Neuron (in vitro differentiated cells): ENCODE measurements at regions not wholly inside any gene's neighbourhood (a gene's known extent, or its start where the extent isn't known, plus 50 kb on each side); places are given as distances from the start of the nearest gene placed in this dataset.

Source experiments
- H2AFZ ChIP-seq: one replicate; pipeline ENCODE4 v1.6.1; 2013; ENCODE audit warnings: low read depth, mild to moderate bottlenecking, inconsistent platforms, low read length, moderate library complexity
- H3K27me3 ChIP-seq: one replicate; pipeline ENCODE4 v1.6.1; 2013; ENCODE audit warnings: low read length; ENCODE audit not compliant: insufficient read depth
- H3K36me3 ChIP-seq: one replicate; pipeline ENCODE4 v1.6.1; 2013; ENCODE audit warnings: low read length; ENCODE audit not compliant: insufficient read depth
- H3K4me1 ChIP-seq: one replicate; pipeline ENCODE4 v1.6.1; 2013; ENCODE audit warnings: low read length; ENCODE audit not compliant: insufficient read depth
- H3K4me3 ChIP-seq: 2 replicates; pipeline ENCODE4 v1.5.1; 2013; ENCODE audit warnings: mild to moderate bottlenecking, low read length, moderate library complexity
- H3K9me3 ChIP-seq: one replicate; pipeline ENCODE4 v1.6.1; 2013; ENCODE audit warnings: low read length

GRCh38 chr18:40897884-40898283 is 1057.2 kb upstream of the PIK3C3 start:
- Histone ChIP-seq H3K4me1 (no peaks in the 10 kb centered on the region), H3K36me3 (no peaks in the 10 kb centered on the region), H3K4me3 (no peak overlapping the region), H2AFZ (no peak overlapping the region), H3K9me3 (no peaks in the 10 kb centered on the region), H3K27me3 (no peaks in the 10 kb centered on the region)

DNA sequence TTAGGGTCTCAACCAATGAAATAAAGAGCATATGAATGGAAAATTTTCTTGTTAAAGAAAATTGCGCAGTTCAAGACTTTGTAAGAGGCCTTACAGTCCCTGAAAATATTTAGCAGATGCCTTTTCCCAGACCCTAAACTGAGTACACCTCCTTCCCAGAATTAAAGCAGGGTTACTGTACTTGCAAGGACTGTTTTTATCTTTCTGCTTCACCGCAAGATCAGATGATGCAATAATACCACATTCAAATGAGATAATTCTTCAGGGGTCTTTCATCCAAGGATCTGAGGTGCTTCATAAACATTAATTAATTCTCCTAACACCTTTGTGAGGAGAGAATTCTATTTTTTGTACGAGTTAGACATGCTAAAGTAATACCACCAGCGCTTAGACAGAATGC is 1071.8 kb upstream of the PIK3C3 start:
- H3K27me3 ChIP-seq = no peaks in the 10 kb centered on the region
- no peaks in the 10 kb centered on the region for H3K4me1 ChIP-seq
- no peaks in the 10 kb centered on the region for H3K9me3 ChIP-seq
- no peak overlapping the region for H2AFZ ChIP-seq
- H3K4me3 ChIP-seq = no peak overlapping the region
- H3K36me3 ChIP-seq = no peaks in the 10 kb centered on the region

DNA sequence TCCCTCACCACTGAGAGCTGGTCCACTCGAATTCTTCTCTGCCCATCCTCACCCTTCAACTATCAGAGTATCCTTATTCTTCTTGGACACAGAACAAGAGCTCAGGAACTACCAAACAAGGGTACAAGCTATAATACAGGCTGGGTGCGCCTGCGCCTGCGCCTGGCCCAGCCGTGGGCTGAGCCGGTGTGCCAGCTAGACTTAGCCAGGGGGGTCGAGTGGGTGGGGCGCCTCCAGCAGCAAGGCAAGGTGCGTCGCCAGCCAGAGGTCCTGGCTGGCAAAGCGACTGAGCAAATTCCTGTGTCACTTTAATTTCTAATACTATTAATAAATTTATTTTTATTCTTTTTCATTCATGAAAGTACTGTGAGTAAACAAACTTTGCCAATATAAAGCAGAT is 1072.6 kb upstream of the PIK3C3 start:
- Histone ChIP-seq H3K36me3 (no peaks in the 10 kb centered on the region), H3K4me3 (no peak overlapping the region), H3K9me3 (no peaks in the 10 kb centered on the region), H3K4me1 (no peaks in the 10 kb centered on the region), H3K27me3 (no peaks in the 10 kb centered on the region), H2AFZ (no peak overlapping the region)

- Histone ChIP-seq H3K36me3 (no peaks in the 10 kb centered on the region), H3K27me3 (no peaks in the 10 kb centered on the region), H3K4me3 (no peak overlapping the region), H3K4me1 (no peaks in the 10 kb centered on the region), H3K9me3 (no peaks in the 10 kb centered on the region), H2AFZ (no peak overlapping the region)
Observed at GRCh38 chr18:40878371-40878770, 1076.7 kb upstream of the PIK3C3 start.

- Histone ChIP-seq H3K9me3 (no peaks in the 10 kb centered on the region), H3K27me3 (no peaks in the 10 kb centered on the region), H3K4me3 (no peak overlapping the region), H3K4me1 (no peaks in the 10 kb centered on the region), H2AFZ (no peak overlapping the region), H3K36me3 (no peaks in the 10 kb centered on the region)
Observed at GRCh38 chr18:40877096-40877495, 1077.9 kb upstream of the PIK3C3 start.

GRCh38 chr18:40875101-40875615 is 1079.9 kb upstream of the PIK3C3 start:
- H2AFZ ChIP-seq = no peak overlapping the region
- no peak overlapping the region for H3K4me3 ChIP-seq
- no peaks in the 10 kb centered on the region for H3K9me3 ChIP-seq
- H3K4me1 ChIP-seq = no peaks in the 10 kb centered on the region
- no peaks in the 10 kb centered on the region for H3K36me3 ChIP-seq
- H3K27me3 ChIP-seq = no peaks in the 10 kb centered on the region

DNA sequence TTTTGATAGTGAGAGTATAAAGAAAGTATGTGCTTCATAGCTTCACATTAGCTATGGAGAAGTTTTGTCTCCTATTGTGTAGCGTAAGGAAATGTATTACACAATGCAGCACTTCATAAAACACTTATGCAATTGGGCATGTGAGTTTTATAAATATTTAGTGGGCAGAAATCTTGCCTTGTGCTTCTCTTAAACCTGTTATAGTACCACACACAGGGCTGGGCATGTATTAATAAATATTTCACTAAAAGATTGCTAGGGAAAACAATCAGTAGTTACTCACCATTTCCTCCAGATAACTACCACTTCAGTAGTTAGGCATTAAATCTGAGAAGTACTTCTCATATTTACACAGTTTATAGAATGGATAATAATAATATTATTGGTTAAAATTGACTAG is 1080.8 kb upstream of the PIK3C3 start:
- no peaks in the 10 kb centered on the region for H3K36me3 ChIP-seq
- H2AFZ ChIP-seq = no peak overlapping the region
- no peak overlapping the region for H3K4me3 ChIP-seq
- no peaks in the 10 kb centered on the region for H3K4me1 ChIP-seq
- no peaks in the 10 kb centered on the region for H3K9me3 ChIP-seq
- no peaks in the 10 kb centered on the region for H3K27me3 ChIP-seq

DNA sequence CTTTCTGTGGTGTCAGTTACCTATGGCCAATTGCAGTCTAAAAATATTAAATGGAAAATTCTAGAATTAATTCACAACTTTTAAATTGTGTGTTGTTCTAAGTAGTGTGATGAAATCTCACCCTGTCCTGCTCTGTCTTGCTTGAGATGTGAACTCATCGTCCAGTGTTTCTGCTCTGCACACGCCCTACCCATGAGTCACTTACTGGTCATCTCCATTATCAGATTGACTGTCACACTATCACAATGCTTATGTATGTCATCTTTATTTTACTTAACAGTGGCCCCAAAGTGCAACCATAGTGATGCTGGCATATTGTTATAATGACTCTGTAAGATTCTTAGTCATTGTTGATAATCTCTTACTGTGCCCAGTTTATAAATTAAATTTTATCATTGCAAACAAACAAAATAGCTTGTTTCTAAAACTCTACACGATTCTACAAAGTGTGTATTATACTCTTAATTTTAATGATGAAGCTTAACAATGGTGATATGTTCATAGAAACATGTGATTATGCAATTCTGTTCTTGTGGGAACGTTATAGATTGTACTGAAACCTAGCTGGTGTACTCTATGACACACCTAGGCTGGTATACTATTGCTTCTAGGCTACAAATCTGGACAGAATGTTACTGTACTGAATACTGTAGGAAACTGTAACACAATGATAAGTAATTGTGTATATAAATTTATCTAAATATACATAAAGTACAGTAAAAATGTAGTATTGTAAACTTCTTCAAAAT is 1086.8 kb upstream of the PIK3C3 start:
- no peaks in the 10 kb centered on the region for H3K36me3 ChIP-seq

GRCh38 chr18:40867459-40867858 is 1087.6 kb upstream of the PIK3C3 start:
- Histone ChIP-seq H3K9me3 (no peaks in the 10 kb centered on the region), H3K4me1 (no peaks in the 10 kb centered on the region), H2AFZ (no peak overlapping the region), H3K4me3 (no peak overlapping the region), H3K27me3 (no peaks in the 10 kb centered on the region), H3K36me3 (no peaks in the 10 kb centered on the region)

More for the DNA sequence above, 1086.8 kb upstream of the PIK3C3 start:
- Histone ChIP-seq H2AFZ (no peak overlapping the region), H3K9me3 (no peaks in the 10 kb centered on the region), H3K27me3 (no peaks in the 10 kb centered on the region), H3K4me3 (no peak overlapping the region), H3K4me1 (no peaks in the 10 kb centered on the region)

DNA sequence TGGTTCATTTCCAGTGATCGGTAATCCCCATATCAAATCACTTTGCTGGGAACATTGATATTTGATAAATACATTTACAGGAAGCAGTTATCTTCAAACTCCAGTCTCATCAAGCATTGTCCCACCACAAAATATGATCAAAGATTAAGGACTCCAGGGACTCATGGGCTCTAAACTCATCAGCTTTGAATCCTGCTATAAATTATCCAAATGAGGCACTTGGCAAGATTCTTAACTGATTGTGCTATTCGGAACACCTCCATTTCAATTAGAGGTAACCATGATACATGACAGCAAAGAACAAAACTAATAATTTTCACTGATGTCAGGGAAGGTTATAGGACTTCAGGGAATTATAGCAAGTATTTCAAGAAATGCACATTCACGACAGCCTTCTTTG is 1088.1 kb upstream of the PIK3C3 start:
- H3K27me3 ChIP-seq = no peaks in the 10 kb centered on the region

DNA sequence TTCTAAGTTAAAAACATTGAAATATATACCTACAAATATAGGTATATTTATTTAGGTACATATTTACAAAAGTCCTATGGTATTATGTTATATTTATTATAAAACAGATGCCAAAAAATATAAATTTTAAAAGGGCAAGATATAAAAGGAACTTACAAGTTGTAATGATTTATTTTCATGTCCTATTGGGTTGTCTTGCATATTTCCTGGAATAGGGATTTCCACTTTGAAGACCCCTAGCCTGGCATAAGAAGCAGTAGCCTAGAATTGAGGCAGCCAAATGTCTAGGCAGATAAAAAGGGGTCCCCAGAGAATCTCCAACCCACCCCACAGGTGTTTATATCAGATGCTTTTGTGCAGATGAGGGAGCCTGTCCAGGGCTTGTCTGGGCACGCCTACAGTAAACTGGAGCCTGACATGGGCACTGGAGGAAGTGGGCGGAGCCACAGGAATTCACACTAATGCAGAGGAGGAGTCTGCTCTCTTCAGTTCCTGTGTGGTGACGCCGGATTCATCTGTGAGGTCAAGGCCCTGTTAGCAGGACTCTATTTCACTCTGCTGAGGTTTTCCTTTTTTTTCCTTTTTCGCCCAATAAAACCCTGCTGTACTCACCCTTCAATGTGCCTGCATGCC is 1088.9 kb upstream of the PIK3C3 start:
- Histone ChIP-seq H3K4me1 (no peaks in the 10 kb centered on the region), H3K27me3 (no peaks in the 10 kb centered on the region), H3K4me3 (no peak overlapping the region), H3K36me3 (no peaks in the 10 kb centered on the region), H2AFZ (no peak overlapping the region), H3K9me3 (no peaks in the 10 kb centered on the region)

More for the DNA sequence above, 1088.1 kb upstream of the PIK3C3 start:
- H3K9me3 ChIP-seq = no peaks in the 10 kb centered on the region
- no peaks in the 10 kb centered on the region for H3K4me1 ChIP-seq
- no peak overlapping the region for H2AFZ ChIP-seq
- H3K36me3 ChIP-seq = no peaks in the 10 kb centered on the region
- H3K4me3 ChIP-seq = no peak overlapping the region

- Histone ChIP-seq H3K36me3 (no peaks in the 10 kb centered on the region), H3K4me1 (no peaks in the 10 kb centered on the region), H3K9me3 (no peaks in the 10 kb centered on the region), H2AFZ (no peak overlapping the region), H3K27me3 (no peaks in the 10 kb centered on the region), H3K4me3 (no peak overlapping the region)
Observed at GRCh38 chr18:40864846-40865245, 1090.2 kb upstream of the PIK3C3 start.

- Histone ChIP-seq H3K4me1 (no peaks in the 10 kb centered on the region), H2AFZ (no peak overlapping the region), H3K27me3 (no peaks in the 10 kb centered on the region), H3K36me3 (no peaks in the 10 kb centered on the region), H3K9me3 (no peaks in the 10 kb centered on the region), H3K4me3 (no peak overlapping the region)
Observed at GRCh38 chr18:40863801-40864200, 1091.2 kb upstream of the PIK3C3 start.
